H9 (cell line): ENCODE measurements at regions not wholly inside any gene's neighbourhood (a gene's known extent, or its start where the extent isn't known, plus 50 kb on each side); places are given as distances from the start of the nearest gene placed in this dataset.

Experiments
- DNase-seq: peaks from one replicate; pipeline ENCODE4 v3.0.0-alpha.2; 2017
- H2AFZ ChIP-seq: one replicate; pipeline ENCODE4 v1.6.1; 2013; ENCODE audit warnings: mild to moderate bottlenecking, low read length, control low read depth, moderate library complexity
- H2AK5ac ChIP-seq: 2 replicates; pipeline ENCODE4 v1.6.1; 2013; ENCODE audit warnings: low read length, control low read depth, mixed read lengths; ENCODE audit not compliant: insufficient read length
- H2BK120ac ChIP-seq: one replicate; pipeline ENCODE4 v1.6.1; 2013; ENCODE audit warnings: low read depth, mild to moderate bottlenecking, low read length, control low read depth, inconsistent platforms; ENCODE audit not compliant: poor library complexity, severe bottlenecking
- H2BK12ac ChIP-seq: 2 replicates; pipeline ENCODE4 v1.6.1; 2013; ENCODE audit warnings: low read length, control low read depth, mixed read lengths, low read depth; ENCODE audit not compliant: insufficient read length
- H2BK15ac ChIP-seq: 2 replicates; pipeline ENCODE4 v1.6.1; 2013; ENCODE audit warnings: low read depth, low read length, control low read depth
- H2BK20ac ChIP-seq: one replicate; pipeline ENCODE4 v1.6.1; 2013; ENCODE audit warnings: low read depth, mild to moderate bottlenecking, low read length, control low read depth, inconsistent platforms; ENCODE audit not compliant: poor library complexity, severe bottlenecking
- H2BK5ac ChIP-seq: 2 replicates; pipeline ENCODE4 v1.6.1; 2013; ENCODE audit warnings: low read length, control low read depth, mixed read lengths; ENCODE audit not compliant: insufficient read length
- H3K14ac ChIP-seq: 2 replicates; pipeline ENCODE4 v1.6.1; 2013; ENCODE audit warnings: low read length, control low read depth; ENCODE audit not compliant: insufficient read depth
- H3K18ac ChIP-seq: 2 replicates; pipeline ENCODE4 v1.6.1; 2013; ENCODE audit warnings: low read depth, mild to moderate bottlenecking, mixed read lengths, low read length, control low read depth; ENCODE audit not compliant: insufficient read length
- H3K23ac ChIP-seq: 2 replicates; pipeline ENCODE4 v1.6.1; 2013; ENCODE audit warnings: low read length, control low read depth, mixed read lengths, low read depth; ENCODE audit not compliant: insufficient read length
- H3K23me2 ChIP-seq: 2 replicates; pipeline ENCODE4 v1.6.1; 2013; ENCODE audit warnings: low read depth, mild to moderate bottlenecking, mixed read lengths, low read length, control low read depth; ENCODE audit not compliant: insufficient read length, poor library complexity, severe bottlenecking
- H3K27ac ChIP-seq: 2 replicates; pipeline ENCODE4 v1.5.1; 2013; ENCODE audit warnings: low read length, control low read depth, mixed read lengths, low read depth; ENCODE audit not compliant: insufficient read length
- H3K27me3 ChIP-seq: 2 replicates; pipeline ENCODE4 v1.6.1; 2013; ENCODE audit warnings: low read length, control low read depth, inconsistent platforms; ENCODE audit not compliant: insufficient read depth
- H3K4ac ChIP-seq: 2 replicates; pipeline ENCODE4 v1.6.1; 2013; ENCODE audit warnings: low read depth, mild to moderate bottlenecking, control low read depth, inconsistent platforms, low read length, moderate library complexity
- H3K4me1 ChIP-seq: 2 replicates; pipeline ENCODE4 v1.6.1; 2013; ENCODE audit warnings: low read length, control low read depth, inconsistent platforms; ENCODE audit not compliant: insufficient read depth
- H3K4me2 ChIP-seq: 2 replicates; pipeline ENCODE4 v1.6.1; 2013; ENCODE audit warnings: low read length, control low read depth, mixed read lengths; ENCODE audit not compliant: insufficient read length, insufficient read depth
- H3K56ac ChIP-seq: 2 replicates; pipeline ENCODE4 v1.6.1; 2013; ENCODE audit warnings: low read depth, mild to moderate bottlenecking, mixed read lengths, low read length, control low read depth; ENCODE audit not compliant: insufficient read length
- H3K79me1 ChIP-seq: 2 replicates; pipeline ENCODE4 v1.6.1; 2013; ENCODE audit warnings: low read depth, mild to moderate bottlenecking, moderate library complexity, low read length, control low read depth, inconsistent platforms; ENCODE audit not compliant: insufficient read depth, poor library complexity, severe bottlenecking
- H3K79me2 ChIP-seq: 2 replicates; pipeline ENCODE4 v1.6.1; 2013; ENCODE audit warnings: low read length, control low read depth, inconsistent platforms; ENCODE audit not compliant: insufficient read depth
- H3K9ac ChIP-seq: 2 replicates; pipeline ENCODE4 v1.6.1; 2013; ENCODE audit warnings: low read length, control low read depth, mixed read lengths; ENCODE audit not compliant: insufficient read length; ENCODE audit errors: extremely low read depth
- H3K9me3 ChIP-seq: one replicate; pipeline ENCODE4 v1.6.1; 2013; ENCODE audit warnings: low read depth, low read length, inconsistent platforms; ENCODE audit not compliant: control insufficient read depth
- H3T11ph ChIP-seq: one replicate; pipeline ENCODE4 v1.6.1; 2013; ENCODE audit warnings: mild to moderate bottlenecking, low read length, control low read depth, inconsistent platforms
- H4K20me1 ChIP-seq: one replicate; pipeline ENCODE4 v1.6.1; 2013; ENCODE audit not compliant: control insufficient read depth, insufficient read length, insufficient read depth
- H4K5ac ChIP-seq: 2 replicates; pipeline ENCODE4 v1.6.1; 2013; ENCODE audit warnings: low read depth, mild to moderate bottlenecking, mixed read lengths, low read length, control low read depth; ENCODE audit not compliant: insufficient read length
- H4K8ac ChIP-seq: replicated peaks from 2 replicates; pipeline ENCODE4 v1.6.1; 2013; ENCODE audit warnings: low read length, control low read depth, mixed read lengths, low read depth; ENCODE audit not compliant: insufficient read length
- H4K91ac ChIP-seq: 2 replicates; pipeline ENCODE4 v1.6.1; 2013; ENCODE audit warnings: low read depth, mild to moderate bottlenecking, moderate library complexity, mixed read lengths, low read length, control low read depth; ENCODE audit not compliant: insufficient read length
- H3K27ac Mint-ChIP-seq, 3 experiments: 2 replicates in 2 of 3; 3 replicates in 1 of 3; pipeline ENCODE4 v1.8.0; 2020 to 2021; ENCODE audit warnings: mixed read lengths in 3 of 3, mild to moderate bottlenecking in 1 of 3, moderate library complexity in 1 of 3
- H3K27me3 Mint-ChIP-seq: 2 replicates; pipeline ENCODE4 v1.8.0; 2021; ENCODE audit warnings: low read depth, mild to moderate bottlenecking, moderate library complexity, mixed read lengths
- H3K36me3 Mint-ChIP-seq, 3 experiments: 2 replicates in 2 of 3; 3 replicates in 1 of 3; pipeline ENCODE4 v1.8.0; 2020 to 2021; ENCODE audit warnings: low read depth in 3 of 3, mixed read lengths in 3 of 3; ENCODE audit not compliant: insufficient read depth in 1 of 3
- H3K4me1 Mint-ChIP-seq, 2 experiments: 2 replicates each; pipeline ENCODE4 v1.8.0; 2020; ENCODE audit warnings: mixed read lengths in 2 of 2
- H3K4me3 Mint-ChIP-seq, 2 experiments: 2 replicates in 1 of 2; 3 replicates in 1 of 2; pipeline ENCODE4 v1.8.0; 2020 to 2021; ENCODE audit warnings: mild to moderate bottlenecking in 2 of 2, mixed read lengths in 2 of 2, moderate library complexity in 1 of 2
- H3K9me3 Mint-ChIP-seq, 2 experiments: 2 replicates in 1 of 2; 3 replicates in 1 of 2; pipeline ENCODE4 v1.8.0; 2020; ENCODE audit warnings: mild to moderate bottlenecking in 2 of 2, mixed read lengths in 2 of 2, moderate library complexity in 1 of 2
- CTCF ChIP-seq: fragments of 200-600 bp; sonication (generic); conservative IDR thresholded peaks from 3 replicates; pipeline ENCODE4 v1.8.0; 2021; ENCODE audit warnings: antibody characterized with exemption, mild to moderate bottlenecking
- WGBS: extraction: QIAGEN DNeasy Blood & Tissue Kit; methylation state at CpG from one replicate; pipeline ENCODE4 v1.1.7; 2013; ENCODE audit warnings: missing lambda C conversion rate, low lambda C conversion rate, mixed read lengths; ENCODE audit not compliant: insufficient read length; ENCODE audit errors: extremely low coverage; 5-methylcytosine and 5-hydroxymethylcytosine counted together

- no peak overlapping the region for H3K14ac ChIP-seq
- Mint-ChIP-seq H3K27ac (no peak overlapping the region; a peak in 1 of 7 replicates), H3K4me1 (no peaks in the 10 kb centered on the region), H3K27me3 (no peaks in the 10 kb centered on the region), H3K9me3 (peaks cover 0 to 2% of the 10 kb centered on the region in 2 experiments; a peak in 2 of 5 replicates), H3K4me3 (no peak overlapping the region), H3K36me3 (peaks cover 0 to 4% (median 0%) of the 10 kb centered on the region in 3 experiments; a peak in 2 of 7 replicates)
- H3K9ac ChIP-seq = no peak overlapping the region
- TF ChIP-seq CTCF = no peak
- H2BK20ac ChIP-seq = no peak overlapping the region
- WGBS = no CpG with 5 or more reads among the region's 5 CpGs
- H3K9me3 ChIP-seq = no peaks in the 10 kb centered on the region
- no peak overlapping the region for H2BK120ac ChIP-seq
- no peak overlapping the region for H4K91ac ChIP-seq
- H3K27ac ChIP-seq = no peak overlapping the region
- H3K18ac ChIP-seq = no peak overlapping the region
- H3K23ac ChIP-seq = no peak overlapping the region
- no peak overlapping the region for H3T11ph ChIP-seq
- H3K4me2 ChIP-seq = no peak overlapping the region
- no peak overlapping the region for H2AFZ ChIP-seq
- H4K5ac ChIP-seq = no peak overlapping the region
- no peak for DNase-seq
- H4K20me1 ChIP-seq = no peaks in the 10 kb centered on the region
- H3K4ac ChIP-seq = no peak overlapping the region
- no peak overlapping the region for H2BK5ac ChIP-seq
- no peak overlapping the region for H2BK15ac ChIP-seq
- no peaks in the 10 kb centered on the region for H3K4me1 ChIP-seq
- H3K23me2 ChIP-seq = no peaks in the 10 kb centered on the region
- no peaks in the 10 kb centered on the region for H3K79me2 ChIP-seq
- H3K79me1 ChIP-seq = no peaks in the 10 kb centered on the region
- H3K56ac ChIP-seq = no peak overlapping the region
- H4K8ac ChIP-seq = no peak overlapping the region
- H3K27me3 ChIP-seq = no peaks in the 10 kb centered on the region
- no peak overlapping the region for H2BK12ac ChIP-seq
- no peak overlapping the region for H2AK5ac ChIP-seq
Measured at GRCh38 chr13:61109741-61110140, 305.9 kb downstream of the PCDH20 start.
